B cell (primary cell): ENCODE measurements at regions not wholly inside any gene's neighbourhood (a gene's known extent, or its start where the extent isn't known, plus 50 kb on each side); places are given as distances from the start of the nearest gene placed in this dataset.

Experiments
- ATAC-seq: fragments of 200-7000 bp; cut with Tn5 transposase; one replicate; pipeline ENCODE4 v1.10.0; 2021; ENCODE audit warnings: low read depth, mild to moderate bottlenecking, moderate number of reproducible peaks, moderate library complexity
- CTCF ChIA-PET: fragments of 350-600 bp; sonication (Branson Sonifier 250); formaldehyde crosslinking; loops from one replicate; lab custom pipeline; 2021; ENCODE audit warnings: antibody characterized with exemption, inconsistent platforms; lab: Charles Lee
- POLR2A ChIA-PET: fragments of 350-600 bp; sonication (Branson Sonifier 250); formaldehyde crosslinking; loops from one replicate; lab custom pipeline; 2021; ENCODE audit warnings: antibody characterized with exemption; lab: Charles Lee
- DNase-seq: peaks from one replicate; pipeline ENCODE4 v3.0.0; 2013
- H2AFZ ChIP-seq: 2 replicates; pipeline ENCODE4 v1.6.1; 2012; ENCODE audit warnings: mild to moderate bottlenecking, low read depth, low read length; ENCODE audit not compliant: insufficient read depth, poor library complexity, severe bottlenecking
- H3K27ac ChIP-seq, 2 donors: 1 replicate in 1 of 2; 2 replicates in 1 of 2; pipeline ENCODE4 v1.5.1; 2012 to 2013; ENCODE audit warnings: low read length in 2 of 2, mild to moderate bottlenecking in 2 of 2, moderate library complexity in 1 of 2
- H3K27me3 ChIP-seq, 4 experiments: fragments of 200-600 bp in 1 of 4; sonication (generic) in 1 of 4; replicated peaks in 1 of 4; 1 replicate in 2 of 4; 2 replicates in 2 of 4; pipeline versions ENCODE4 v1.6.1 to v1.7.0; 2013 to 2016; ENCODE audit warnings: low read length in 3 of 4, mild to moderate bottlenecking in 2 of 4, mixed read lengths in 1 of 4, moderate library complexity in 1 of 4; ENCODE audit not compliant: insufficient read depth in 4 of 4, control insufficient read depth in 3 of 4; ENCODE audit errors: control extremely low read depth in 1 of 4
- H3K36me3 ChIP-seq, 2 experiments: replicated peaks in 1 of 2; 1 replicate in 1 of 2; 2 replicates in 1 of 2; pipeline versions ENCODE4 v1.6.1 to v1.7.1; 2013; ENCODE audit warnings: low read length in 1 of 2; ENCODE audit not compliant: insufficient read depth in 2 of 2, control insufficient read depth in 1 of 2; ENCODE audit errors: control extremely low read depth in 1 of 2, extremely low read depth in 1 of 2
- H3K4me1 ChIP-seq, 2 donors: fragments of 200-600 bp in 1 of 2; sonication (generic) in 1 of 2; 1 replicate in 1 of 2; 2 replicates in 1 of 2; pipeline versions ENCODE4 v1.5.1 to v1.6.1; 2013 to 2017; ENCODE audit warnings: low read length in 2 of 2; ENCODE audit not compliant: control insufficient read depth in 2 of 2, insufficient read depth in 2 of 2
- H3K4me2 ChIP-seq: replicated peaks from 2 replicates; pipeline ENCODE3; 2012; ENCODE audit warnings: mild to moderate bottlenecking, low read depth, low read length; ENCODE audit not compliant: poor library complexity, severe bottlenecking
- H3K4me3 ChIP-seq, 5 experiments: fragments of 200-600 bp in 1 of 5; sonication (generic) in 1 of 5; 1 replicate in 3 of 5; 2 replicates in 2 of 5; pipeline versions ENCODE4 v1.5.1 to v1.7.0; 2011 to 2016; ENCODE audit warnings: low read length in 4 of 5, mild to moderate bottlenecking in 4 of 5, low read depth in 2 of 5, control low read depth in 1 of 5, moderate library complexity in 1 of 5; ENCODE audit not compliant: insufficient read depth in 1 of 5; ENCODE audit errors: control extremely low read depth in 1 of 5, extremely low read depth in 1 of 5
- H3K79me2 ChIP-seq: fragments of 200-600 bp; sonication (generic); one replicate; pipeline ENCODE4 v1.6.0; 2016; ENCODE audit warnings: low read length; ENCODE audit not compliant: control insufficient read depth, insufficient read depth
- H3K9ac ChIP-seq: fragments of 200-600 bp; sonication (generic); 2 replicates; pipeline ENCODE4 v1.6.1; 2017; ENCODE audit warnings: mild to moderate bottlenecking, low read length, moderate library complexity
- H3K9me3 ChIP-seq, 3 donors: one replicate each; pipeline versions ENCODE4 v1.6.1 to v1.7.1; 2013; ENCODE audit warnings: low read length in 2 of 3; ENCODE audit not compliant: control insufficient read depth in 2 of 3, insufficient read depth in 1 of 3; ENCODE audit errors: control extremely low read depth in 1 of 3
- H4K20me1 ChIP-seq: 2 replicates; pipeline ENCODE4 v1.6.0; 2012; ENCODE audit warnings: mild to moderate bottlenecking, low read length; ENCODE audit not compliant: insufficient read depth, control insufficient read depth, poor library complexity, severe bottlenecking
- H3K27ac Mint-ChIP-seq: one replicate; pipeline ENCODE4 v1.8.0; 2021; ENCODE audit warnings: mixed read lengths
- H3K27me3 Mint-ChIP-seq: one replicate; pipeline ENCODE4 v1.8.0; 2021; ENCODE audit warnings: mixed read lengths
- H3K4me1 Mint-ChIP-seq: one replicate; pipeline ENCODE4 v1.8.0; 2021; ENCODE audit warnings: mixed read lengths
- H3K4me3 Mint-ChIP-seq: one replicate; pipeline ENCODE4 v1.8.0; 2021; ENCODE audit warnings: mixed read lengths
- H3K9me3 Mint-ChIP-seq: one replicate; pipeline ENCODE4 v1.8.0; 2022; ENCODE audit warnings: mixed read lengths; ENCODE audit not compliant: insufficient read depth
- EZH2 ChIP-seq: IDR thresholded peaks from 2 replicates; pipeline ENCODE4 v1.6.1; 2012; ENCODE audit warnings: borderline replicate concordance, low read depth, mild to moderate bottlenecking, moderate library complexity, low read length; ENCODE audit not compliant: insufficient read depth, poor library complexity, severe bottlenecking
- WGBS: methylation state at CpG from one replicate; pipeline ENCODE4 v1.1.5; 2013; ENCODE audit warnings: missing lambda C conversion rate; ENCODE audit not compliant: insufficient coverage; 5-methylcytosine and 5-hydroxymethylcytosine counted together
- intact Hi-C: fragments of 100-400 bp; cut with micrococcal nuclease; formaldehyde crosslinking; loops from one replicate; pipeline ENCODE4 v1.10.0; 2022
- TF ChIP-seq, protein P1 (sequence below): fragments of 200-600 bp; IDR thresholded peaks from one replicate; pipeline ENCODE4 v1.8.0; 2022; ENCODE audit warnings: antibody characterized with exemption, mild to moderate bottlenecking

- Mint-ChIP-seq H3K4me1 (no peaks in the 10 kb centered on the region), H3K27me3 (no peaks in the 10 kb centered on the region), H3K27ac (no peak overlapping the region), H3K9me3 (peaks cover 6% of the 10 kb centered on the region), H3K4me3 (no peak overlapping the region)
- TF ChIP-seq EZH2: no peak
- TF ChIP-seq, protein P1, sequence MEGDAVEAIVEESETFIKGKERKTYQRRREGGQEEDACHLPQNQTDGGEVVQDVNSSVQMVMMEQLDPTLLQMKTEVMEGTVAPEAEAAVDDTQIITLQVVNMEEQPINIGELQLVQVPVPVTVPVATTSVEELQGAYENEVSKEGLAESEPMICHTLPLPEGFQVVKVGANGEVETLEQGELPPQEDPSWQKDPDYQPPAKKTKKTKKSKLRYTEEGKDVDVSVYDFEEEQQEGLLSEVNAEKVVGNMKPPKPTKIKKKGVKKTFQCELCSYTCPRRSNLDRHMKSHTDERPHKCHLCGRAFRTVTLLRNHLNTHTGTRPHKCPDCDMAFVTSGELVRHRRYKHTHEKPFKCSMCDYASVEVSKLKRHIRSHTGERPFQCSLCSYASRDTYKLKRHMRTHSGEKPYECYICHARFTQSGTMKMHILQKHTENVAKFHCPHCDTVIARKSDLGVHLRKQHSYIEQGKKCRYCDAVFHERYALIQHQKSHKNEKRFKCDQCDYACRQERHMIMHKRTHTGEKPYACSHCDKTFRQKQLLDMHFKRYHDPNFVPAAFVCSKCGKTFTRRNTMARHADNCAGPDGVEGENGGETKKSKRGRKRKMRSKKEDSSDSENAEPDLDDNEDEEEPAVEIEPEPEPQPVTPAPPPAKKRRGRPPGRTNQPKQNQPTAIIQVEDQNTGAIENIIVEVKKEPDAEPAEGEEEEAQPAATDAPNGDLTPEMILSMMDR: no peak
- no peak for ATAC-seq
- no peaks in the 10 kb centered on the region for H3K79me2 ChIP-seq
- intact Hi-C loops: no loop called here
- no peaks in the 10 kb centered on the region for H4K20me1 ChIP-seq
- no peak overlapping the region for H3K27ac ChIP-seq
- POLR2A ChIA-PET: no interaction called here
- H3K4me2 ChIP-seq: no peak overlapping the region
- no peak overlapping the region for H3K9ac ChIP-seq
- no peak overlapping the region for H2AFZ ChIP-seq
- no peak overlapping the region for H3K4me3 ChIP-seq
- no CpG with 5 or more reads among the region's 3 CpGs for WGBS
- H3K4me1 ChIP-seq: no peaks in the 10 kb centered on the region
- no peaks in the 10 kb centered on the region for H3K9me3 ChIP-seq
- no peaks in the 10 kb centered on the region for H3K36me3 ChIP-seq
- H3K27me3 ChIP-seq: no peaks in the 10 kb centered on the region
- DNase-seq: no peak
- CTCF ChIA-PET: no interaction called here
Observed at GRCh38 chr2:56682397-56682760, 498.6 kb downstream of the CCDC85A start.

DNA sequence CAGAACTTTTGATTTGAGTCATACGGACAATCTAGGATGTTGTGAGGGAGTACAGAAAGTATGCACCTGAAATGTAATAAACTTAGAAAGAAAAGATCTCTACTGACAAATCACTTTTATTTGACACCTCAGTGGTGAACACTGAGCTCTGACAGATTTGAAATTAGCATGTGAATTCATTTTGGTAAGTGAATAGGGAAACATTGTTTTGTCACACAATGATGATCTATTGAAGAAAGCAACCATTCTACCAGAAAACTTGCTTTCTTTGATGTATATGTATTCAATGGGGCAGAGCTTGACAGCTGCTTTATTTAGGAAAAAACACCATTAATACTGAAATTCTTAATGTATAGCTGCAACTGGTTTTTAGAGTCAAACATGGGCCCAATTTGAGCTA lies 500.5 kb downstream of the CCDC85A start:
- H3K9ac ChIP-seq: no peak overlapping the region
- Mint-ChIP-seq H3K9me3 (peaks cover 2% of the 10 kb centered on the region), H3K4me1 (no peaks in the 10 kb centered on the region), H3K4me3 (no peak overlapping the region), H3K27ac (no peak overlapping the region), H3K27me3 (no peaks in the 10 kb centered on the region)
- no peak for TF ChIP-seq EZH2
- WGBS: no CpG with 5 or more reads among the region's 1 CpG
- H3K36me3 ChIP-seq: no peaks in the 10 kb centered on the region
- ChIA-PET POLR2A (no interaction called here), CTCF (no interaction called here)
- no peaks in the 10 kb centered on the region for H3K9me3 ChIP-seq
- H3K27me3 ChIP-seq: no peaks in the 10 kb centered on the region
- intact Hi-C loops: no loop called here
- H3K4me1 ChIP-seq: no peaks in the 10 kb centered on the region
- no peaks in the 10 kb centered on the region for H4K20me1 ChIP-seq
- no peaks in the 10 kb centered on the region for H3K79me2 ChIP-seq
- H3K27ac ChIP-seq: no peak overlapping the region
- ATAC-seq (no peak), DNase-seq (no peak)
- no peak overlapping the region for H3K4me3 ChIP-seq
- no peak overlapping the region for H3K4me2 ChIP-seq
- no peak overlapping the region for H2AFZ ChIP-seq
